ENCODE measurements at regions not wholly inside any gene's neighbourhood (a gene's known extent, or its start where the extent isn't known, plus 50 kb on each side); places are given as distances from the start of the nearest gene placed in this dataset.

DNA sequence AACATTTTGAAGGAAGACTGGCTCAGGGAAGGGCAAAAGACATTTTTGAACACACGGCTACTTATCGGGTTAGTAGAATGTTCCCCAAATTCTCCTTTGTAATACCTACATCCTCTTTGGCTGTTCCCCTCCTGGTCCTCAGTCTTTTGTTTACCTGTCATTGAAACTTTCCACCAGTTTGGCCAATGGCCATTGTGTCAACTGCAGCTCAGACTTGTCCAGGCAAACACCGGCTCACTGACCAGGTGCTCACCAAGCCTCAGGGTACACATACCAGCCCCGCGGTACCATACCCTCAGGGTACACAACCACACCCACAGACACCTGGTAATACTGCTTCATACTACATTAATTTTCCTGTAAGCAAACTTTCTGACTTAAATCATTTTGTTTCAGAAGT lies 84.8 kb upstream of the ZNF648 start:
- DNase-seq (ENCODE audit: low read depth, low spot score) (no peak), ATAC-seq (no peak)
- H3K27me3 ChIP-seq (ENCODE audit: insufficient read depth, low read length), result no peaks in the 10 kb centered on the region
- CTCF ChIA-PET, result interaction anchor here (6.9 kb wide), 1 partner anchor 250 kb away, joined by 96 read pairs; no protein-coding TSS in a partner anchor
- intact Hi-C loops (cut with micrococcal nuclease), result no loop called here
- H3K27ac ChIP-seq (ENCODE audit: low read depth, low read length), result no peak overlapping the region
- H4K20me1 ChIP-seq (ENCODE audit: insufficient read depth), result no peaks in the 10 kb centered on the region
- no peaks in the 10 kb centered on the region for H3K79me2 ChIP-seq (ENCODE audit: insufficient read depth, low read length)
- no peaks in the 10 kb centered on the region for H3K9me3 ChIP-seq (ENCODE audit: control insufficient read depth in 1 of 2, insufficient read depth in 1 of 2, low read depth in 1 of 2, low read length in 2 of 2)
- H2AFZ ChIP-seq (ENCODE audit: low read depth, low read length, poor library complexity, severe bottlenecking), result no peak overlapping the region
- no peak overlapping the region for H3K4me2 ChIP-seq (ENCODE audit: low read length)
- POLR2A ChIA-PET, result no interaction called here
- no peak overlapping the region for H3K4me3 ChIP-seq (replicated peaks in 1 of 2; ENCODE audit: low read depth in 1 of 2, low read length in 2 of 2)
- no peaks in the 10 kb centered on the region for H3K4me1 ChIP-seq (ENCODE audit: control insufficient read depth in 1 of 2, insufficient read depth in 2 of 2, low read length in 2 of 2)
- H3K9me2 ChIP-seq (ENCODE audit: insufficient read depth), result no peaks in the 10 kb centered on the region
- no peak for TF ChIP-seq RAD21 (IDR thresholded peaks at IDR 0.05; ENCODE audit: low read depth)
- TF ChIP-seq ZNF274 (IDR thresholded peaks at IDR 0.05; ENCODE audit: low read depth, low read length), result no peak
- TF ChIP-seq TCF7L2 (IDR thresholded peaks at IDR 0.05; ENCODE audit: borderline replicate concordance, extremely low read depth, insufficient read depth, insufficient read length), result no peak
- TF ChIP-seq ELF1 (IDR thresholded peaks at IDR 0.05; ENCODE audit: borderline replicate concordance, low read depth), result no peak
- TF ChIP-seq, protein P1, sequence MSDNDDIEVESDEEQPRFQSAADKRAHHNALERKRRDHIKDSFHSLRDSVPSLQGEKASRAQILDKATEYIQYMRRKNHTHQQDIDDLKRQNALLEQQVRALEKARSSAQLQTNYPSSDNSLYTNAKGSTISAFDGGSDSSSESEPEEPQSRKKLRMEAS (IDR thresholded peaks at IDR 0.05), result no peak
- no peak for TF ChIP-seq SIN3A (IDR thresholded peaks at IDR 0.05; ENCODE audit: low read depth)
- TF ChIP-seq ZFX (IDR thresholded peaks at IDR 0.05), result no peak
- no peak for TF ChIP-seq POLR2A (IDR thresholded peaks at IDR 0.05; ENCODE audit: borderline replicate concordance, extremely low read depth, insufficient read depth, insufficient read length)
- TF ChIP-seq YY1 (IDR thresholded peaks at IDR 0.05; ENCODE audit: extremely low read depth, insufficient replicate concordance, low read depth, low read length), result no peak
- TF ChIP-seq CBX3 (IDR thresholded peaks at IDR 0.05; ENCODE audit: low read depth), result no peak
- TF ChIP-seq EZH2 (IDR thresholded peaks at IDR 0.05), result no peak
- TF ChIP-seq FOSL1 (IDR thresholded peaks at IDR 0.05; ENCODE audit: low read depth), result no peak
- RAD21 ChIA-PET (ENCODE audit: low non-redundant PET in 1 of 2, low total read pairs in 2 of 2, uncharacterized antibody in 2 of 2, unreplicated experiment in 2 of 2), result no interaction called here
- no TSS peak for BruUV-seq (replicated peaks)
- no peak overlapping the region for H3K9ac ChIP-seq (ENCODE audit: low read length)
- no peaks in the 10 kb centered on the region for H3K36me3 ChIP-seq (ENCODE audit: control insufficient read depth in 1 of 2, insufficient read depth in 2 of 2, low read length in 2 of 2)

DNA sequence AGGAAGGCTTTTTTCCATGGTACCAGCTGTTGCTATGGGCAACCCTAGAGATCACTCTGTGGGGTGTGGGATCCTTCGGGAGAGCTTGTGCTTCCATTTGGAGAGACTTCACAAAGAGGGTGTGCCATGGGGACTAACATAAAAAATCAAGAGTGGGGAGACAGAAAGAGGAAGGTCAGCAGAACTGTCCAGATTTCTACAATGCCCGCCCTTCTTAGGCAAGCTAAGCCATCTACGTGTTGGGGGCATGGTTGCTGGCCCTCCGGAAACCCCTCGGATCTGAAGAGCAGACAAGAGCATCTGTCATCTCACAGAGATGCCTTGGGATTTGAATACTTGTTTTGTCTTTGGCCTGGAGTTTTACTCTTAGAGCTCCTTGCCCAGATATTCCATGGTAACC lies 83.9 kb upstream of the ZNF648 start:
- H3K79me2 ChIP-seq (ENCODE audit: insufficient read depth, low read length), result no peaks in the 10 kb centered on the region
- no peaks in the 10 kb centered on the region for H3K4me1 ChIP-seq (ENCODE audit: control insufficient read depth in 1 of 2, insufficient read depth in 2 of 2, low read length in 2 of 2)
- no peaks in the 10 kb centered on the region for H4K20me1 ChIP-seq (ENCODE audit: insufficient read depth)
- no peak overlapping the region for H3K27ac ChIP-seq (ENCODE audit: low read depth, low read length)
- H3K27me3 ChIP-seq (ENCODE audit: insufficient read depth, low read length), result no peaks in the 10 kb centered on the region
- no peaks in the 10 kb centered on the region for H3K9me3 ChIP-seq (ENCODE audit: control insufficient read depth in 1 of 2, insufficient read depth in 1 of 2, low read depth in 1 of 2, low read length in 2 of 2)
- POLR2A ChIA-PET, result no interaction called here
- no peak overlapping the region for H3K4me2 ChIP-seq (ENCODE audit: low read length)
- H2AFZ ChIP-seq (ENCODE audit: low read depth, low read length, poor library complexity, severe bottlenecking), result no peak overlapping the region
- CTCF ChIA-PET, result interaction anchor here (1.4 to 6.9 kb wide), 2 partner anchors 52 to 251 kb away, joined by 4 to 96 read pairs; no protein-coding TSS in a partner anchor
- H3K9me2 ChIP-seq (ENCODE audit: insufficient read depth), result no peaks in the 10 kb centered on the region
- H3K36me3 ChIP-seq (ENCODE audit: control insufficient read depth in 1 of 2, insufficient read depth in 2 of 2, low read length in 2 of 2), result no peaks in the 10 kb centered on the region
- H3K4me3 ChIP-seq (replicated peaks in 1 of 2; ENCODE audit: low read depth in 1 of 2, low read length in 2 of 2), result no peak overlapping the region
- BruUV-seq (replicated peaks), result no TSS peak
- H3K9ac ChIP-seq (ENCODE audit: low read length), result no peak overlapping the region
- intact Hi-C loops (cut with micrococcal nuclease), result no loop called here
- ATAC-seq (no peak), DNase-seq (ENCODE audit: low read depth, low spot score) (no peak)
- RAD21 ChIA-PET (ENCODE audit: low non-redundant PET in 1 of 2, low total read pairs in 2 of 2, uncharacterized antibody in 2 of 2, unreplicated experiment in 2 of 2), result no interaction called here
- TF ChIP-seq POLR2AphosphoS5 (IDR thresholded peaks at IDR 0.05; ENCODE audit: low read depth, low read length) (no peak), EZH2phosphoT487 (IDR thresholded peaks at IDR 0.05; ENCODE audit: borderline replicate concordance) (no peak), ZNF274 (IDR thresholded peaks at IDR 0.05; ENCODE audit: low read depth, low read length) (no peak), ZFX (IDR thresholded peaks at IDR 0.05) (no peak), POLR2A (IDR thresholded peaks at IDR 0.05; ENCODE audit: borderline replicate concordance, extremely low read depth, insufficient read depth, insufficient read length) (no peak), JUND (IDR thresholded peaks at IDR 0.05) (no peak)
- TF ChIP-seq, protein P2, sequence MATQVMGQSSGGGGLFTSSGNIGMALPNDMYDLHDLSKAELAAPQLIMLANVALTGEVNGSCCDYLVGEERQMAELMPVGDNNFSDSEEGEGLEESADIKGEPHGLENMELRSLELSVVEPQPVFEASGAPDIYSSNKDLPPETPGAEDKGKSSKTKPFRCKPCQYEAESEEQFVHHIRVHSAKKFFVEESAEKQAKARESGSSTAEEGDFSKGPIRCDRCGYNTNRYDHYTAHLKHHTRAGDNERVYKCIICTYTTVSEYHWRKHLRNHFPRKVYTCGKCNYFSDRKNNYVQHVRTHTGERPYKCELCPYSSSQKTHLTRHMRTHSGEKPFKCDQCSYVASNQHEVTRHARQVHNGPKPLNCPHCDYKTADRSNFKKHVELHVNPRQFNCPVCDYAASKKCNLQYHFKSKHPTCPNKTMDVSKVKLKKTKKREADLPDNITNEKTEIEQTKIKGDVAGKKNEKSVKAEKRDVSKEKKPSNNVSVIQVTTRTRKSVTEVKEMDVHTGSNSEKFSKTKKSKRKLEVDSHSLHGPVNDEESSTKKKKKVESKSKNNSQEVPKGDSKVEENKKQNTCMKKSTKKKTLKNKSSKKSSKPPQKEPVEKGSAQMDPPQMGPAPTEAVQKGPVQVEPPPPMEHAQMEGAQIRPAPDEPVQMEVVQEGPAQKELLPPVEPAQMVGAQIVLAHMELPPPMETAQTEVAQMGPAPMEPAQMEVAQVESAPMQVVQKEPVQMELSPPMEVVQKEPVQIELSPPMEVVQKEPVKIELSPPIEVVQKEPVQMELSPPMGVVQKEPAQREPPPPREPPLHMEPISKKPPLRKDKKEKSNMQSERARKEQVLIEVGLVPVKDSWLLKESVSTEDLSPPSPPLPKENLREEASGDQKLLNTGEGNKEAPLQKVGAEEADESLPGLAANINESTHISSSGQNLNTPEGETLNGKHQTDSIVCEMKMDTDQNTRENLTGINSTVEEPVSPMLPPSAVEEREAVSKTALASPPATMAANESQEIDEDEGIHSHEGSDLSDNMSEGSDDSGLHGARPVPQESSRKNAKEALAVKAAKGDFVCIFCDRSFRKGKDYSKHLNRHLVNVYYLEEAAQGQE (IDR thresholded peaks at IDR 0.05; ENCODE audit: low read depth), result no peak
- TF ChIP-seq, protein P3, sequence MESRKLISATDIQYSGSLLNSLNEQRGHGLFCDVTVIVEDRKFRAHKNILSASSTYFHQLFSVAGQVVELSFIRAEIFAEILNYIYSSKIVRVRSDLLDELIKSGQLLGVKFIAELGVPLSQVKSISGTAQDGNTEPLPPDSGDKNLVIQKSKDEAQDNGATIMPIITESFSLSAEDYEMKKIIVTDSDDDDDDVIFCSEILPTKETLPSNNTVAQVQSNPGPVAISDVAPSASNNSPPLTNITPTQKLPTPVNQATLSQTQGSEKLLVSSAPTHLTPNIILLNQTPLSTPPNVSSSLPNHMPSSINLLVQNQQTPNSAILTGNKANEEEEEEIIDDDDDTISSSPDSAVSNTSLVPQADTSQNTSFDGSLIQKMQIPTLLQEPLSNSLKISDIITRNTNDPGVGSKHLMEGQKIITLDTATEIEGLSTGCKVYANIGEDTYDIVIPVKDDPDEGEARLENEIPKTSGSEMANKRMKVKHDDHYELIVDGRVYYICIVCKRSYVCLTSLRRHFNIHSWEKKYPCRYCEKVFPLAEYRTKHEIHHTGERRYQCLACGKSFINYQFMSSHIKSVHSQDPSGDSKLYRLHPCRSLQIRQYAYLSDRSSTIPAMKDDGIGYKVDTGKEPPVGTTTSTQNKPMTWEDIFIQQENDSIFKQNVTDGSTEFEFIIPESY (IDR thresholded peaks at IDR 0.05; ENCODE audit: extremely low read depth, insufficient replicate concordance, low read length), result no peak

Data from HCT116 (cell line).